ENCODE measurements at regions not wholly inside any gene's neighbourhood (a gene's known extent, or its start where the extent isn't known, plus 50 kb on each side); places are given as distances from the start of the nearest gene placed in this dataset.

GRCh38 chr5:60277941-60278340 lies 384.4 kb upstream of the PDE4D start:
- Mint-ChIP-seq H3K27ac (no peak overlapping the region), H3K9me3 (peaks cover 3% of the 10 kb centered on the region), H3K27me3 (no peaks in the 10 kb centered on the region), H3K36me3 (no peaks in the 10 kb centered on the region), H3K4me1 (ENCODE audit: low read depth in 2 of 2) (no peaks in the 10 kb centered on the region), H3K4me3 (no peak overlapping the region)
- ATAC-seq (no peak), DNase-seq (ENCODE audit: low spot score) (no peak)

DNA sequence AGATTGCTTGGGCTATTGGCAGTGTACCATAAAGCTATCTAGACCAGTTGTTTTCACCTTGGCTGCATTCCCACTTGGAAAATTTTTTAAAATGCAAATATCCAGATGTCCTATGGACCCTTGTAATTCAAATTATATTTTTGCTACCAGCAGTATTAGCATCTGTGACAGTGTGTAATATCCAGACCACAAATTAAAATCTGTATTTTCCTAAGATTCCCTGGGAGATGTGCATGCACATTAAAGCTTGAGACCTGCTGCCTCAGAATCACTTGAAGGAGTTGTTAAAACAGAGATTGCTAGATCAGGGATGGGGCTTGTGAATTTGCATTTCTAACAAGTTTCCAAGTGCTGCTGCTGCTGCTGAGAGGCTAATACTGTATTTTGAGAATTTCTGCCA lies 381.2 kb upstream of the PDE4D start:
- H3K4me3 Mint-ChIP-seq, result no peak overlapping the region
- ATAC-seq, result no peak
- no peaks in the 10 kb centered on the region for H3K4me1 Mint-ChIP-seq (ENCODE audit: low read depth in 2 of 2)

DNA sequence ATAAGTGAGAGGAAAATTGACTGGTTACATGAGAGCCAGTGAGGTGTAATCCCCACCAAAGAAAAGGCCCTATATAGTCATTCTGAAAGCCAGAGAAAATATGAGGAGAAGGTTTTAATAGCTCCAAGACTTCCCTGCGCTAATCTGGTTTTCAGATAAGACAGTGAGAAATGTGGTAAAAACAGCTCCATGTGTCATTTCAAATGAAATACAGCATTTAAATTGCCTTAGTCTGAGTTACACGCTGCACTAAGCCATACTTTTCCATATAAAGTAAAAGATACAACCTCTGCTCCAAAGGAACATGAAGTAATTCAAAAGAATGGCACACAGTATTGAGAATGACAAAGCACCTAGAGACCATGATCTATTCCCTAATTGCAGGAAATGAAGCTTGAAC lies 378.0 kb upstream of the PDE4D start:
- no peaks in the 10 kb centered on the region for H3K27me3 Mint-ChIP-seq
- H3K36me3 Mint-ChIP-seq, result no peaks in the 10 kb centered on the region
- no peaks in the 10 kb centered on the region for H3K4me1 Mint-ChIP-seq (ENCODE audit: low read depth in 2 of 2)
- no peak overlapping the region for H3K27ac Mint-ChIP-seq
- no peak overlapping the region for H3K4me3 Mint-ChIP-seq
- peaks cover 7% of the 10 kb centered on the region for H3K9me3 Mint-ChIP-seq
- ATAC-seq (no peak), DNase-seq (ENCODE audit: low spot score) (no peak)

More for the DNA sequence above, 381.2 kb upstream of the PDE4D start:
- no peak for DNase-seq (ENCODE audit: low spot score)
- H3K27ac Mint-ChIP-seq, result no peak overlapping the region
- H3K36me3 Mint-ChIP-seq, result no peaks in the 10 kb centered on the region
- H3K9me3 Mint-ChIP-seq, result peaks cover 5% of the 10 kb centered on the region
- H3K27me3 Mint-ChIP-seq, result no peaks in the 10 kb centered on the region

DNA sequence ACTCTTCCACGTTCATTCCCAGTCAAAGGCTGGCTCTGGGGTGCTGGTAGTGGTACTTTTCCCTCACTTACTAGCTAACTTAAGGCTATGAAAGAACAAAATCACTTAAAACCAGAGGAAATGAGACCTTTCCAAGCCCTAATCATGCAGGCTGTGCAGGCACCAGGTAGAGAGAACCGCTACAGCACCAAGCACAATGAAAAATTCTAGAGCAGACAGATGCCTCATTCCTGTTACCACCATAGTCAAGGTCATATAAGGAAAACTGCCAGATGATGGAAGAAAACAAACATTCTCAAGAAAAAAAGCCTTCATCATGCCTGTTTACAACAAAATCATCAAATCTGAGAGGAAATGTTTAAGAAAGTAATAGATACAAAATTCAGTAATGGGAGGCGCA lies 374.4 kb upstream of the PDE4D start:
- no peaks in the 10 kb centered on the region for H3K36me3 Mint-ChIP-seq
- peaks cover 7% of the 10 kb centered on the region for H3K9me3 Mint-ChIP-seq
- no peak overlapping the region for H3K4me3 Mint-ChIP-seq
- no peaks in the 10 kb centered on the region for H3K4me1 Mint-ChIP-seq (ENCODE audit: low read depth in 2 of 2)
- ATAC-seq (no peak), DNase-seq (ENCODE audit: low spot score) (no peak)
- no peak overlapping the region for H3K27ac Mint-ChIP-seq
- no peaks in the 10 kb centered on the region for H3K27me3 Mint-ChIP-seq

DNA sequence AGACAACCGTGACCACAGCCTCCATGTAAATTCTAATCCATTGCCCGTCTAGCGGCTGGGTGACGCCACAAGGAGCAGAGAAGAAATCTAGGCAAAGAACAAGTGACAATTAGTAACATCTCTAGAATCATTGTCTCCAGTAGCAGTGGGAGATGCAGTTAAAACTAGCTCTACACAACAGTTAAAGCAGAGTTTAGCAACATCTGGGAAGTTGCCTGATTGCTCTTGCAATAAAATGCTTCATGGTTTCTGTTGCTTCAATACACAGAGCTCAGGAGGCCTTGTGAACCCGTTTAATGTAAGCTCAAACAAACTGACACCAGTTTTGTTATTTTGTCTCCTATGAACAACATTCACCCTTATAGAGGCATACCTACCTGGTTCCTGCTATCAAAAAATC lies 369.8 kb upstream of the PDE4D start:
- H3K4me1 Mint-ChIP-seq (ENCODE audit: low read depth in 2 of 2), result no peaks in the 10 kb centered on the region
- DNase-seq (ENCODE audit: low spot score) (no peak), ATAC-seq (no peak)
- no peak overlapping the region for H3K4me3 Mint-ChIP-seq
- H3K36me3 Mint-ChIP-seq, result no peaks in the 10 kb centered on the region
- no peaks in the 10 kb centered on the region for H3K27me3 Mint-ChIP-seq
- no peak overlapping the region for H3K27ac Mint-ChIP-seq
- H3K9me3 Mint-ChIP-seq, result peaks cover 4% of the 10 kb centered on the region

- Mint-ChIP-seq H3K4me1 (ENCODE audit: low read depth in 2 of 2) (no peaks in the 10 kb centered on the region), H3K27me3 (no peaks in the 10 kb centered on the region), H3K36me3 (no peaks in the 10 kb centered on the region), H3K9me3 (peaks cover 4% of the 10 kb centered on the region), H3K27ac (no peak overlapping the region), H3K4me3 (no peak overlapping the region)
- no peak for DNase-seq (ENCODE audit: low spot score)
- no peak for ATAC-seq
These were observed 369.2 kb upstream of the PDE4D start for GRCh38 chr5:60262576-60263295.

DNA sequence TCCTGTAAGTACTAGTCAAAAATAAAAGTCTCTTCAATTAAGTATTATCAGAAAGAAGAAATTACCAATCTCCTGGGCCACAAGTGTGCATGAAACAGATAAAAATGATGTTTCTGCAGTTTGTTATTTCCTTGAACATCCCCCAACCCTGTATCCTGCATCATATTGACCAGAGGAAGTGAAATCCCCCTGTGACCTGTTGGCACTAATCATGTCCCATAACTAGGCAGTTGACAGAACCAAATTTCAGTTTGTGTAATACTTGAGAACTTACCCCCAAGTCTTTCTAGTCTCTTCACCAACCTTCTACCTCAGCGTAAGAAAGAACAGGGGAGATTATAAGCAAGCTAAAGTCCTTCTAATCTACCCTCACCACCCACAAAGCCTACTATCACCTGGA lies 368.2 kb upstream of the PDE4D start:
- H3K27ac Mint-ChIP-seq, result no peak overlapping the region
- peaks cover under 1% of the 10 kb centered on the region for H3K9me3 Mint-ChIP-seq
- ATAC-seq, result no peak
- no peaks in the 10 kb centered on the region for H3K36me3 Mint-ChIP-seq
- DNase-seq (ENCODE audit: low spot score), result no peak
- H3K27me3 Mint-ChIP-seq, result no peaks in the 10 kb centered on the region
- H3K4me3 Mint-ChIP-seq, result no peak overlapping the region
- H3K4me1 Mint-ChIP-seq (ENCODE audit: low read depth in 2 of 2), result no peaks in the 10 kb centered on the region

DNA sequence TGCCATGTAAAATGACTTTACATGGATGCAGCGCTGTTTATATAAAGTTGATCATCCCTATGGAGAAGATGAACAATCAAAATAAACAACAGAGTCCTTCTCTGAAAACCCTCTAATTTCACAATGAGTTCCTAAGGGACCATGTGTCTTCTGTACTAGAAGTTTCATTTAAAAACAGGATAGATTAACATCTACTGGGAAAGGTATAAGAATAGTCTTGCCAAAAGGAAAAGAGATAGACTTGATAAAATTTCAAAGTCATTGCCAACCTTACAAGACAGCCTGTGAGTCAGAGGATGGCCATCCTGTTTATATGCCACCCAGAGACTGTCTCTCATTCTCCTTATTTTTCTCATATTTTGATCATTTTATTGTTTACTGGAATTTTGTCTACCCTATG lies 367.1 kb upstream of the PDE4D start:
- Mint-ChIP-seq H3K27me3 (no peaks in the 10 kb centered on the region), H3K36me3 (no peaks in the 10 kb centered on the region), H3K4me1 (ENCODE audit: low read depth in 2 of 2) (no peaks in the 10 kb centered on the region), H3K4me3 (no peak overlapping the region), H3K27ac (no peak overlapping the region), H3K9me3 (no peaks in the 10 kb centered on the region)
- DNase-seq (ENCODE audit: low spot score) (no peak), ATAC-seq (no peak)

DNA sequence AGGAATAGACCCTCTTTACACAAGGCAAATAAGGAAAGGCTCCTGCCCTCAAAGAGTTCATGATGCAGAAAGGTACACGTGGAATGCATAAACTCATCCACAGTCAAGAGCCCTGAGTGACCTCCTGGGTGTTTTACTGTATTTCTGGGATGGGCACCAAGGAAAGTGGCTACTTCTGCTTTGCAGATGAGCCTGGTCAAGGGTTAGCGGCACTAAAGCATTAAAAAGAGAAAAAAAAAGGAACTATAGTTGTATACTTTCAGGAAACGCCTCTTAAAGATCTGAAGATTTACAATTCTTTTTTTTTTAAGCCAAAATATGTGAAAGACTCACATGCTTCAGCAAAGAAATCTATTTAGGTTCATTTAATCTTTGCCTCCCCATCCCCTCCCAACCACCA lies 366.2 kb upstream of the PDE4D start:
- H3K9me3 Mint-ChIP-seq, result no peaks in the 10 kb centered on the region
- no peaks in the 10 kb centered on the region for H3K27me3 Mint-ChIP-seq

GRCh38 chr5:60257596-60258271 lies 364.2 kb upstream of the PDE4D start:
- H3K4me3 Mint-ChIP-seq, result no peak overlapping the region
- no peak overlapping the region for H3K27ac Mint-ChIP-seq
- H3K27me3 Mint-ChIP-seq, result no peaks in the 10 kb centered on the region
- H3K9me3 Mint-ChIP-seq, result peaks cover 3% of the 10 kb centered on the region
- ATAC-seq (no peak), DNase-seq (ENCODE audit: low spot score) (no peak)
- H3K4me1 Mint-ChIP-seq (ENCODE audit: low read depth in 2 of 2), result no peaks in the 10 kb centered on the region
- H3K36me3 Mint-ChIP-seq, result no peaks in the 10 kb centered on the region

More for the DNA sequence above, 366.2 kb upstream of the PDE4D start:
- no peak overlapping the region for H3K4me3 Mint-ChIP-seq
- no peaks in the 10 kb centered on the region for H3K36me3 Mint-ChIP-seq
- DNase-seq (ENCODE audit: low spot score), result no peak
- H3K27ac Mint-ChIP-seq, result no peak overlapping the region
- H3K4me1 Mint-ChIP-seq (ENCODE audit: low read depth in 2 of 2), result no peaks in the 10 kb centered on the region
- no peak for ATAC-seq

GRCh38 chr5:60256546-60256945 lies 363.0 kb upstream of the PDE4D start:
- ATAC-seq, result no peak
- Mint-ChIP-seq H3K4me1 (ENCODE audit: low read depth in 2 of 2) (no peaks in the 10 kb centered on the region), H3K9me3 (peaks cover 3% of the 10 kb centered on the region), H3K27ac (no peak overlapping the region), H3K27me3 (no peaks in the 10 kb centered on the region), H3K36me3 (no peaks in the 10 kb centered on the region), H3K4me3 (no peak overlapping the region)
- no peak for DNase-seq (ENCODE audit: low spot score)

- Mint-ChIP-seq H3K27me3 (no peaks in the 10 kb centered on the region), H3K27ac (no peak overlapping the region), H3K36me3 (no peaks in the 10 kb centered on the region), H3K9me3 (peaks cover 5% of the 10 kb centered on the region), H3K4me3 (no peak overlapping the region), H3K4me1 (ENCODE audit: low read depth in 2 of 2) (no peaks in the 10 kb centered on the region)
- ATAC-seq (no peak), DNase-seq (ENCODE audit: low spot score) (no peak)
These were observed 355.4 kb upstream of the PDE4D start for GRCh38 chr5:60248901-60249300.

DNA sequence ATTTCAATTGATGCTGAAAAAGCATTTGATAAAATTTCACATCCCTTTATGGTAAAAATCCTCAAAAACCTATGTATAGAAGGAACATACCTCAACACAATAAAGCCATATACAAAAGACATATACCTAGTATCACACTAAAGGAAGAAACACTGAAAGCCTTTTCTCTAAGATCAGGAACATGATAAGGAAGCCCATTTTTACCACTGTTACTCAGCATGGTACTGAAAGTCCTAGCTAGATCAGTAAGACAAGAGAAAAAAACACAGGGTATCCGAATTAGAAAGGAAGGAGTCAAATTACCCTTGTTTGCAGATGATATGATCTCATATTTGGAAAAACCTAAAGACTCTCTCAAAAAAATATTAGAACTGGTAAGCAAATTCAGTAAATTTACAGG lies 350.2 kb upstream of the PDE4D start:
- H3K9me3 Mint-ChIP-seq, result peaks cover 14% of the 10 kb centered on the region
- ATAC-seq, result no peak
- H3K4me1 Mint-ChIP-seq (ENCODE audit: low read depth in 2 of 2), result no peaks in the 10 kb centered on the region
- no peaks in the 10 kb centered on the region for H3K36me3 Mint-ChIP-seq
- DNase-seq (ENCODE audit: low spot score), result no peak
- H3K27me3 Mint-ChIP-seq, result no peaks in the 10 kb centered on the region
- no peak overlapping the region for H3K27ac Mint-ChIP-seq
- H3K4me3 Mint-ChIP-seq, result no peak overlapping the region

DNA sequence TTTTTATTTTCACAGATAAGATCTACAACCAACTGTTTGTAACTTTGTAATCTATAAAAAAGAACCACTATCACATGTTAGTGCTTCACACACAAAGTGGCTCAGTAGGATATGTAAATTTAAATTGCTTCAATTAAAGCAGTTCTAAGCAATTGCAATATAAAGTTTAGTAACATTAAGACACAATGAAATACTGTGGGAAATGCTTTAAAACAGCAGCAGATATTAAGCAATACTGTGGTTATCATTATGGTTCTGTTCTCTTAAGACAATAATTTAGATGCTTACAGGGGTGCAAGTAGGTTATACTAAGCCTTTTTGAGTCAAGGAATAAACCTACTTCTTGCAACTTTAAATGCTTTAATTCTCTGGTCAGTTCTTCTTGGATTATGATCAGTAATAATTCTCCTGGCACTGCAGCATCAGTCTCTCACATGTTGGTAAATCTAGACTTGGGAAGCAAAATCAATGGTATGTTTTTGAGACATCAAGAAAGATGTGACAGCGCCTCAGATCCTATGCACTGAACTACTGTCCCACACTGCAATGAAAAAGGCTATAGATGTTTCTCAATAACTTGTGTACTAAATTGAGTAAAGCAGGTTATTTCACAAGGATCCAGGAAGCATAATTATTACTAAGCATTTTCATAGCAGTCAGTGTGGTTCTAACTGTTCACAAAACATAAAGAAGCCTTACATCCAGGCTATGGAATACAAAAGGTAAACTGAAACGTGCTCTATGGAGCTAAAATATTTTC lies 338.7 kb upstream of the PDE4D start:
- no peak overlapping the region for H3K4me3 Mint-ChIP-seq
- no peaks in the 10 kb centered on the region for H3K36me3 Mint-ChIP-seq
- H3K27me3 Mint-ChIP-seq, result no peaks in the 10 kb centered on the region
- DNase-seq (ENCODE audit: low spot score), result no peak
- no peaks in the 10 kb centered on the region for H3K9me3 Mint-ChIP-seq
- H3K27ac Mint-ChIP-seq, result no peak overlapping the region
- ATAC-seq, result no peak
- H3K4me1 Mint-ChIP-seq (ENCODE audit: low read depth in 2 of 2), result no peaks in the 10 kb centered on the region

Measured in natural killer cell treated with Interleukin-12 subunit alpha and Interleukin-12 subunit beta and Interleukin-15 and Interleukin-18, amount 100 ng/mL, for 72 hours (primary cell).